Ovary (tissue), 7 donors: ENCODE measurements at regions not wholly inside any gene's neighbourhood (a gene's known extent, or its start where the extent isn't known, plus 50 kb on each side); places are given as distances from the start of the nearest gene placed in this dataset.
"Not testable (repeated sequence)": the region's sequence is repeated elsewhere in the genome, so short reads cannot be mapped to it uniquely, and the experiment has no call there.

Experiments
- DNase-seq, 5 donors: peaks; one replicate each; pipeline ENCODE4 v3.0.0-alpha.2; 2019 to 2020
- H3K27ac ChIP-seq, 2 donors: fragments of 200-600 bp; one replicate each; pipeline versions ENCODE4 v1.5.1 to v1.8.0; 2019 to 2022
- H3K27me3 ChIP-seq: fragments of 200-600 bp; one replicate; pipeline ENCODE4 v1.8.0; 2022
- H3K36me3 ChIP-seq: fragments of 200-600 bp; sonication (generic); one replicate; pipeline ENCODE4 v1.5.1; 2019
- H3K4me1 ChIP-seq: one replicate; pipeline ENCODE4 v1.8.1; 2013; ENCODE audit warnings: mild to moderate bottlenecking, moderate library complexity; ENCODE audit not compliant: insufficient read depth
- H3K4me3 ChIP-seq: fragments of 200-600 bp; sonication (generic); one replicate; pipeline ENCODE4 v1.5.1; 2017
- H3K9me3 ChIP-seq, 2 donors: fragments of 200-600 bp in 1 of 2; sonication (generic) in 1 of 2; one replicate each; pipeline versions ENCODE4 v1.5.1 to v1.8.1; 2013 to 2019; ENCODE audit warnings: mild to moderate bottlenecking in 1 of 2, moderate library complexity in 1 of 2
- CTCF ChIP-seq, 3 donors: fragments of 450-650 bp in 2 of 3; fragments of 200-600 bp in 1 of 3; IDR thresholded peaks; one replicate each; pipeline versions ENCODE4 v1.5.1 to v1.8.0; 2016 to 2022; ENCODE audit warnings: antibody characterized with exemption in 3 of 3, mild to moderate bottlenecking in 1 of 3
- EP300 ChIP-seq: sonication (generic); formaldehyde crosslinking; IDR thresholded peaks from one replicate; pipeline ENCODE4 v1.6.1; 2017; ENCODE audit warnings: antibody characterized with exemption
- POLR2A ChIP-seq: fragments of 450-650 bp; IDR thresholded peaks from one replicate; pipeline ENCODE4 v1.6.1; 2017; ENCODE audit warnings: antibody characterized with exemption, mild to moderate bottlenecking, moderate library complexity
- WGBS, 3 donors: extraction: QIAGEN DNeasy Blood & Tissue Kit in 1 of 3; methylation state at CpG; one replicate each; pipeline versions ENCODE4 v1.1.5 to v1.1.7; 2013 to 2017; 5-methylcytosine and 5-hydroxymethylcytosine counted together
- intact Hi-C, 4 donors: fragments of 100-400 bp; cut with DNase I; formaldehyde crosslinking; loops; one replicate each; pipeline versions ENCODE4 v1.11.0 to v1.15.1; 2022 to 2023
- donor health status: DM: no; HTN: no; CAD: no; lungs with moderate emphysema.
- donor health status: DM: no; HTN: no; CAD: no.
- donor health status: Bipolar disorder and iron deficiency.
- donor health status: DM: no; HTN: no; CAD: no.
- donor health status: DM: yes; HTN: yes; CAD: no.

GRCh38 chr4:72942565-72942964 is 127.0 kb downstream of the COX18 start:
- intact Hi-C loops, result no loop called here
- Histone ChIP-seq H3K4me3 (no peak overlapping the region), H3K36me3 (no peaks in the 10 kb centered on the region), H3K9me3 (no peaks in the 10 kb centered on the region), H3K27ac (no peak overlapping the region), H3K27me3 (no peaks in the 10 kb centered on the region), H3K4me1 (no peaks in the 10 kb centered on the region)
- 58 to 63% (median 62%) methylated on average over 4 of the region's 4 CpGs for WGBS, 3 donors
- no peak for TF ChIP-seq CTCF (IDR thresholded peaks at IDR 0.05)
- no peak for TF ChIP-seq POLR2A
- no peak for TF ChIP-seq EP300
- no peak for DNase-seq

GRCh38 chr4:72938516-72938915 is 131.0 kb downstream of the COX18 start:
- Histone ChIP-seq H3K36me3 (no peaks in the 10 kb centered on the region), H3K9me3 (no peaks in the 10 kb centered on the region), H3K27me3 (no peaks in the 10 kb centered on the region), H3K4me3 (no peak overlapping the region), H3K4me1 (no peaks in the 10 kb centered on the region), H3K27ac (no peak overlapping the region)
- intact Hi-C loops, result no loop called here
- no peak for DNase-seq
- WGBS, 3 donors, result 20 to 63% (median 41%) methylated on average over 2 of the region's 2 CpGs
- TF ChIP-seq CTCF (IDR thresholded peaks at IDR 0.05), result no peak
- no peak for TF ChIP-seq EP300
- no peak for TF ChIP-seq POLR2A

- H3K9me3 ChIP-seq, result no peaks in the 10 kb centered on the region
- H3K27me3 ChIP-seq, result no peaks in the 10 kb centered on the region
- H3K4me1 ChIP-seq, result no peaks in the 10 kb centered on the region
- no peak overlapping the region for H3K4me3 ChIP-seq
- H3K36me3 ChIP-seq, result no peaks in the 10 kb centered on the region
- H3K27ac ChIP-seq, result no peak overlapping the region
- intact Hi-C loops, result no loop called here
- TF ChIP-seq POLR2A (no peak), CTCF (IDR thresholded peaks at IDR 0.05) (no peak), EP300 (no peak)
- DNase-seq, result no peak
- 36 to 63% (median 53%) methylated on average over 1 of the region's 1 CpG for WGBS, 3 donors
These were observed 134.1 kb downstream of the COX18 start for GRCh38 chr4:72935462-72935861.

GRCh38 chr4:72933029-72933428 is 136.5 kb downstream of the COX18 start:
- intact Hi-C loops, result no loop called here
- Histone ChIP-seq H3K27me3 (no peaks in the 10 kb centered on the region), H3K4me1 (no peaks in the 10 kb centered on the region), H3K4me3 (no peak overlapping the region), H3K27ac (no peak overlapping the region), H3K36me3 (no peaks in the 10 kb centered on the region), H3K9me3 (no peaks in the 10 kb centered on the region)
- WGBS, 3 donors, result 92 to 95% (median 95%) methylated on average over 1 of the region's 1 CpG
- DNase-seq, result no peak
- TF ChIP-seq EP300 (no peak), CTCF (IDR thresholded peaks at IDR 0.05) (no peak), POLR2A (no peak)

- H3K27ac ChIP-seq, result no peak overlapping the region
- TF ChIP-seq CTCF (IDR thresholded peaks at IDR 0.05), result no peak
- TF ChIP-seq EP300, result no peak
- TF ChIP-seq POLR2A, result no peak
- no peak overlapping the region for H3K4me3 ChIP-seq
- intact Hi-C loops, result no loop called here
- DNase-seq, result no peak
- H3K9me3 ChIP-seq, result no peaks in the 10 kb centered on the region
- H3K36me3 ChIP-seq, result no peaks in the 10 kb centered on the region
- no peaks in the 10 kb centered on the region for H3K4me1 ChIP-seq
- WGBS, 3 donors, result 93 to 96% (median 96%) methylated on average over 5 of the region's 5 CpGs
- H3K27me3 ChIP-seq, result no peaks in the 10 kb centered on the region
These were observed 138.2 kb downstream of the COX18 start for GRCh38 chr4:72931346-72931745.

- intact Hi-C loops, result not testable (repeated sequence)
These were observed 139.8 kb downstream of the COX18 start for GRCh38 chr4:72929596-72930274.

More at GRCh38 chr4:72929596-72930274, 139.8 kb downstream of the COX18 start:
- WGBS, 3 donors, result 88 to 94% (median 93%) methylated on average over 10 of the region's 10 CpGs
- H3K27me3 ChIP-seq, DNase-seq, H3K27ac ChIP-seq, H3K9me3 ChIP-seq, H3K36me3 ChIP-seq, H3K4me3 ChIP-seq, H3K4me1 ChIP-seq: not testable (repeated sequence)
